Lung (tissue), 11 donors: ENCODE measurements at regions not wholly inside any gene's neighbourhood (a gene's known extent, or its start where the extent isn't known, plus 50 kb on each side); places are given as distances from the start of the nearest gene placed in this dataset.

Experiments used
- ATAC-seq: fragments of 200-7000 bp; cut with Tn5 transposase; one replicate; pipeline ENCODE4 v1.9.1; 2020; ENCODE audit warnings: moderate number of reproducible peaks; ENCODE audit not compliant: insufficient read depth, low FRiP score
- DNase-seq, 3 donors: peaks; one replicate each; pipeline ENCODE4 v3.0.0-alpha.2; 2013 to 2017
- H3K27ac ChIP-seq, 2 donors: one replicate each; pipeline ENCODE4 v1.5.1; 2013; ENCODE audit warnings: mild to moderate bottlenecking in 2 of 2, moderate library complexity in 2 of 2, control low read depth in 1 of 2, inconsistent platforms in 1 of 2, low read depth in 1 of 2, low read length in 1 of 2
- H3K27me3 ChIP-seq, 3 donors: one replicate each; pipeline ENCODE4 v1.5.1; 2013; ENCODE audit warnings: low read length in 2 of 3; ENCODE audit not compliant: control insufficient read depth in 3 of 3, insufficient read depth in 3 of 3
- H3K36me3 ChIP-seq, 4 donors: one replicate each; pipeline ENCODE4 v1.5.1; 2013; ENCODE audit warnings: low read length in 4 of 4, mild to moderate bottlenecking in 1 of 4, moderate library complexity in 1 of 4; ENCODE audit not compliant: control insufficient read depth in 4 of 4, insufficient read depth in 4 of 4
- H3K4me1 ChIP-seq, 5 donors: one replicate each; pipeline ENCODE4 v1.5.1; 2013; ENCODE audit warnings: low read length in 5 of 5, mild to moderate bottlenecking in 2 of 5, moderate library complexity in 1 of 5; ENCODE audit not compliant: control insufficient read depth in 5 of 5, insufficient read depth in 5 of 5
- H3K4me3 ChIP-seq: one replicate; pipeline ENCODE4 v1.5.1; 2013; ENCODE audit warnings: mild to moderate bottlenecking, control low read depth, moderate library complexity
- H3K9ac ChIP-seq, 2 donors: one replicate each; pipeline ENCODE4 v1.5.1; 2013; ENCODE audit warnings: low read length in 2 of 2, control low read depth in 1 of 2; ENCODE audit not compliant: insufficient read depth in 1 of 2
- H3K9me3 ChIP-seq, 4 donors: one replicate each; pipeline ENCODE4 v1.5.1; 2013; ENCODE audit warnings: low read length in 3 of 4, mild to moderate bottlenecking in 1 of 4, moderate library complexity in 1 of 4; ENCODE audit not compliant: control insufficient read depth in 4 of 4, insufficient read depth in 3 of 4
- WGBS, 2 donors: extraction: QIAGEN DNeasy Blood & Tissue Kit; methylation state at CpG; one replicate each; pipeline ENCODE4 v1.1.7; 2013; 5-methylcytosine and 5-hydroxymethylcytosine counted together
- TF ChIP-seq, protein P1 (sequence below): IDR thresholded peaks from 2 replicates; pipeline ENCODE4 v1.5.1; 2012; ENCODE audit warnings: mild to moderate bottlenecking; ENCODE audit errors: control extremely low read depth, extremely low read depth
- donor health status: control.
- donor health status: control.
- donor health status: Bipolar disorder and iron deficiency.
- donor health status: healthy.
- donor health status: DM: yes; HTN: yes; CAD: no.

DNA sequence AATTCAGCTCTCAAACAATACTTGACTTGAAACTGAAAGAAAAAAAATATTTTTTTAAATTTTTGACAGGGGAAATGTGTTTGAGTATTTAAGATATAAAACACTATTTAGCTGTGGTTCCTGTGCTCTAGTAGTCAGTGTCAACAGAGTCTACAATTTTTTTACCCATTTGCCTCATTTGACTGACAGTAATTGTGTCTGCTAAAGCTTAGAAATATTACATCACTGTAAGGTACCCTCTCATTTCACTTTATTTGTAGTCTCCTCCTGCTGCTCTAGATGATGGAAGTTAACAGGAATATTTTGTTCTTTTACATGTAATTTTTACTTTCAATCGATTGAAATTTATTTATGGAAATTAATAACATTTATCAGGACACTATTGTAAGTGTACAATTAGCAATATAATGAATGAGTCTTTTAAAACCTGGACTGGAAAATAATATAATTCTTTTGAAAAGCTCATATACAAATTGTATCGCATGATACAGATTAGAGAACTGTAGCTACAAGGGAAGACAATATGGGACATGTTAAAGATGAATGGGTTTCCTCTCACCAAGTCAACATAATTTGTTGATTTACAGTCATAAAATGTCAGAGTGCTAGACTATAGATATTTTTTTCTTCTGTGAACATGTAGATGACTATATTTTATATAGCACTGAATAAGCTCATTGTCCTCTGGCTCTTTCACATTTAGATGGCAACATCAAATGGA lies 1186.5 kb upstream of the ADGRL3 start:
- ATAC-seq (no peak), DNase-seq (no peak)
- Histone ChIP-seq H3K27ac (no peak overlapping the region), H3K4me1 (no peaks in the 10 kb centered on the region), H3K9me3 (no peaks in the 10 kb centered on the region), H3K27me3 (no peaks in the 10 kb centered on the region), H3K36me3 (no peaks in the 10 kb centered on the region), H3K9ac (no peak overlapping the region), H3K4me3 (no peak overlapping the region)
- WGBS, 2 donors, result 90 to 97% methylated on average over 2 of the region's 2 CpGs
- TF ChIP-seq, protein P1, sequence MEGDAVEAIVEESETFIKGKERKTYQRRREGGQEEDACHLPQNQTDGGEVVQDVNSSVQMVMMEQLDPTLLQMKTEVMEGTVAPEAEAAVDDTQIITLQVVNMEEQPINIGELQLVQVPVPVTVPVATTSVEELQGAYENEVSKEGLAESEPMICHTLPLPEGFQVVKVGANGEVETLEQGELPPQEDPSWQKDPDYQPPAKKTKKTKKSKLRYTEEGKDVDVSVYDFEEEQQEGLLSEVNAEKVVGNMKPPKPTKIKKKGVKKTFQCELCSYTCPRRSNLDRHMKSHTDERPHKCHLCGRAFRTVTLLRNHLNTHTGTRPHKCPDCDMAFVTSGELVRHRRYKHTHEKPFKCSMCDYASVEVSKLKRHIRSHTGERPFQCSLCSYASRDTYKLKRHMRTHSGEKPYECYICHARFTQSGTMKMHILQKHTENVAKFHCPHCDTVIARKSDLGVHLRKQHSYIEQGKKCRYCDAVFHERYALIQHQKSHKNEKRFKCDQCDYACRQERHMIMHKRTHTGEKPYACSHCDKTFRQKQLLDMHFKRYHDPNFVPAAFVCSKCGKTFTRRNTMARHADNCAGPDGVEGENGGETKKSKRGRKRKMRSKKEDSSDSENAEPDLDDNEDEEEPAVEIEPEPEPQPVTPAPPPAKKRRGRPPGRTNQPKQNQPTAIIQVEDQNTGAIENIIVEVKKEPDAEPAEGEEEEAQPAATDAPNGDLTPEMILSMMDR, result no peak

DNA sequence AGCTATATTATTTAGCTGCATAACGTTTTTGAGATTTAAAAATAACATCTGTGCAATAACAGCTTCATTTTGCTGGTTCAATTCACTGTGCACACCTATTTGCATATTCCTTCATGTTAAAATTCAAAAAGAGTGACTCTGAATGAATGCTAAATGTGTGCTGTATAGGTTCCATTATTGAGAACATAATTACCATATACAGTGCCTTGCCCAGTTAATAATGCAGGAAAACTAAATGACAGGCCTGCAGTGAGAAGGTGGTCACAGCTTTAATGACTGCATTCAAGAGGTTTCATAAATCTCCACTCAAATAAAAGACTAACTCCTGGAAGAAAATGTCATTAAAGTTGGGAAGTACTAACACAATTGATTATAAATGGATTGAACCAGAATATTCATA lies 1183.2 kb upstream of the ADGRL3 start:
- H3K9ac ChIP-seq, result no peak overlapping the region
- TF ChIP-seq, protein P1, result no peak
- H3K9me3 ChIP-seq, result no peaks in the 10 kb centered on the region
- WGBS, 2 donors, result 69 to 74% methylated on average over 1 of the region's 1 CpG
- ATAC-seq, result no peak
- no peaks in the 10 kb centered on the region for H3K27me3 ChIP-seq
- H3K4me1 ChIP-seq, result no peaks in the 10 kb centered on the region
- no peak overlapping the region for H3K4me3 ChIP-seq
- no peaks in the 10 kb centered on the region for H3K36me3 ChIP-seq
- no peak overlapping the region for H3K27ac ChIP-seq
- no peak for DNase-seq

DNA sequence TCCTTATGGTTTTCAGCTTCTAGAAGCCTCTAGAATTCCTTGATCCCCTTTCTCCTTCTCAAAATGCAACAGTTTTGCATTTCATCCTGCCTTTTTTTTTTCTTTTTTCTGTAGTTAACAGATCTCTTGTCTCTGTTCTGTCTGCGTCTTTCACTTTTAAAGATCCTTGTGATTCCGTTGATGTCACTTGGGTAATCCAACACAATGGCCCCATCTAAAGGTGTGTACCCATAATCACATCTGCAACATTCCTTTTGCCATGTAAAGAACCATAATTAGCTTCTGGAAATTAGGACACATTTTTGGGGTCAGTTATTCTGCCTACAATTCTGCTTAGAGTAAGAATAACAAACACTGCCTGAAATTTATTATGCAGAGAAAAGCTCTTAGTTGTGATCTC lies 1180.9 kb upstream of the ADGRL3 start:
- Histone ChIP-seq H3K27ac (no peak overlapping the region), H3K9ac (no peak overlapping the region), H3K9me3 (no peaks in the 10 kb centered on the region), H3K4me3 (no peak overlapping the region), H3K27me3 (no peaks in the 10 kb centered on the region), H3K4me1 (no peaks in the 10 kb centered on the region), H3K36me3 (no peaks in the 10 kb centered on the region)
- DNase-seq, result no peak
- TF ChIP-seq, protein P1, result no peak
- ATAC-seq, result no peak
- WGBS, 2 donors, result 87 to 93% methylated on average over 2 of the region's 2 CpGs

DNA sequence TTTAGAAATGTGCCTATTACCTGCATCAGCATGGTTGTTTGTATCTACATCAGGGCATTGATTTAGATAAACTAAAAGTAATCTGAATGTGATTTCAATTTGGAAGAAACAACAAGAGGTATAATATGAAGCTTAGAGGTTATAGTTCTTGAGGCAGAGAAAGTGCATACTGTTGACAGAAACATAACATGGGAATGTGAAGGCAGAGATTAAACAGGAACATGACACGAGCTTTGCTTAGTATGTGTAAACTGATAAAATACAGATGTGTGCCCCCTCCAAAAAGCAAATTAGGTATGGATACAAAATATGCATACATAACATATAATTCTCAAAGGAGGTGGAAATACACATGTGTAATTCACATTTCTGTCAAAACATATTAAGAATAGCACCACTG lies 1180.2 kb upstream of the ADGRL3 start:
- no peaks in the 10 kb centered on the region for H3K9me3 ChIP-seq
- TF ChIP-seq, protein P1, result no peak
- 49 to 74% methylated on average over 1 of the region's 1 CpG for WGBS, 2 donors
- no peak for ATAC-seq
- no peak overlapping the region for H3K27ac ChIP-seq
- H3K27me3 ChIP-seq, result no peaks in the 10 kb centered on the region
- no peak for DNase-seq
- H3K4me3 ChIP-seq, result no peak overlapping the region
- no peaks in the 10 kb centered on the region for H3K36me3 ChIP-seq
- H3K9ac ChIP-seq, result no peak overlapping the region
- H3K4me1 ChIP-seq, result no peaks in the 10 kb centered on the region
